ENCODE measurements at regions not wholly inside any gene's neighbourhood (a gene's known extent, or its start where the extent isn't known, plus 50 kb on each side); places are given as distances from the start of the nearest gene placed in this dataset.

DNA sequence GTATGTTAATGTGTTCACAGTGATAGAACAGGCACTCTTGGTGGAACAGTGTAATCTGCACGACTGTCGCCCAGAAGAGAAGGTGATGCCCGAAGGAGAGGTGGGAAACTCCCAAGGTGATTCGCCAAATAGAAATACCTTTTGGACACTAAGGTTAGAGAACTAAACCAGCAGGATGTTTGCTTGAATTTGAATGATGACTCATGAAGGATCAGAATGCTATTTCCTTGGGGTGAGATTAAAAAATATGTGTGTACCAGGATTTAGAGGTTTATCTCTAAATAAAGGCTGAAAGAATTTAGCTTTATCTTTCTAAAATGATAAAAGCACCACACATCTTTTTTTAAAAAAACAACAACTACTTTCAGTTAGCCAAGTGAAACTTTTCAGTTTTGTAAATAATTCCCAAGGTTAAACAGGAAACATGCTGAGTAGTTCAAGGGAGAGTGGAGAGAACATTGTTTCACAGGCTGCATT, 297.4 kb upstream of the TAS2R1 start:
- TF ChIP-seq CTCF (optimal IDR thresholded peaks at IDR 0.05 in 1 of 3, IDR thresholded peaks at IDR 0.05 in 1 of 3, conservative IDR thresholded peaks at IDR 0.05 in 1 of 3; ENCODE audit: extremely low read depth in 1 of 3, insufficient read depth in 2 of 3, low read length in 3 of 3) (no peak), EZH2 (IDR thresholded peaks at IDR 0.05; ENCODE audit: low read length) (no peak)
